HCT116 (cell line): ENCODE measurements at regions not wholly inside any gene's neighbourhood (a gene's known extent, or its start where the extent isn't known, plus 50 kb on each side); places are given as distances from the start of the nearest gene placed in this dataset.
A peak's percentile ranks its signal among the peaks of the same experiment; 100 is the strongest.

Source experiments
- ATAC-seq: fragments of 200-7000 bp; cut with Tn5 transposase; 2 replicates; pipeline ENCODE4 v1.9.1; 2020; ENCODE audit warnings: mild to moderate bottlenecking, moderate library complexity
- BruUV-seq: library from RNA; stranded (reverse); fragments of 400-500 nt; replicated peaks from 2 replicates; lab custom pipeline; 2021; lab: Mats Ljungman, UMichigan
- CTCF ChIA-PET: fragments of 300-600 bp; sonication (Branson Sonifier 250); formaldehyde crosslinking; loops from one replicate; lab custom pipeline; 2021; ENCODE audit warnings: antibody characterized with exemption; lab: Charles Lee
- POLR2A ChIA-PET: fragments of 300-600, 350-600 bp; sonication (Branson Sonifier 250); formaldehyde crosslinking; loops from one replicate; lab custom pipeline; 2021; ENCODE audit warnings: antibody characterized with exemption; lab: Charles Lee
- RAD21 ChIA-PET, 2 experiments: fragments of 300-600 bp; sonication (Branson Sonifier 250); formaldehyde crosslinking; loops; one replicate each; lab custom pipeline; 2023; ENCODE audit warnings: low total read pairs in 2 of 2; ENCODE audit not compliant: uncharacterized antibody in 2 of 2, unreplicated experiment in 2 of 2, low non-redundant PET in 1 of 2; lab: Charles Lee
- DNase-seq: peaks from one replicate; pipeline ENCODE4 v3.0.0-alpha.2; 2010; ENCODE audit warnings: low read depth, low spot score
- H2AFZ ChIP-seq: fragments of 200-600 bp; shearing (Covaris generic), sonication (generic); 2 replicates; pipeline ENCODE4 v1.6.1; 2017; ENCODE audit warnings: low read depth, mixed run types, mixed read lengths, antibody characterized with exemption, low read length; ENCODE audit not compliant: poor library complexity, severe bottlenecking
- H3K27ac ChIP-seq: 2 replicates; pipeline ENCODE4 v1.5.1; 2012; ENCODE audit warnings: low read depth, low read length
- H3K27me3 ChIP-seq: fragments of 200-600 bp; sonication (generic); 2 replicates; pipeline ENCODE4 v1.6.1; 2016; ENCODE audit warnings: mixed run types, low read length, mixed read lengths; ENCODE audit not compliant: insufficient read depth
- H3K36me3 ChIP-seq, 2 experiments: fragments of 200-500 bp in 1 of 2; fragments of 200-600 bp in 1 of 2; sonication (Bioruptor generic) in 1 of 2; sonication (generic) in 1 of 2; 2 replicates each; pipeline versions ENCODE4 v1.5.1 to v1.6.1; 2014 to 2016; ENCODE audit warnings: low read length in 2 of 2, inconsistent platforms in 1 of 2, mixed read lengths in 1 of 2, mixed run types in 1 of 2; ENCODE audit not compliant: insufficient read depth in 2 of 2, control insufficient read depth in 1 of 2
- H3K4me1 ChIP-seq, 2 experiments: fragments of 200-600 bp in 1 of 2; sonication (generic) in 1 of 2; 2 replicates each; pipeline versions ENCODE4 v1.5.1 to v1.6.1; 2012 to 2017; ENCODE audit warnings: low read length in 2 of 2, inconsistent platforms in 1 of 2, mild to moderate bottlenecking in 1 of 2, mixed read lengths in 1 of 2, mixed run types in 1 of 2, moderate library complexity in 1 of 2; ENCODE audit not compliant: insufficient read depth in 2 of 2, control insufficient read depth in 1 of 2
- H3K4me2 ChIP-seq: fragments of 200-600 bp; sonication (generic); 2 replicates; pipeline ENCODE4 v1.6.1; 2017; ENCODE audit warnings: mixed run types, low read length, mixed read lengths
- H3K4me3 ChIP-seq, 2 experiments: fragments of 200-600 bp in 1 of 2; sonication (generic) in 1 of 2; replicated peaks in 1 of 2; 2 replicates each; pipeline ENCODE4 v1.5.1; 2011 to 2016; ENCODE audit warnings: low read length in 2 of 2, control low read depth in 1 of 2, low read depth in 1 of 2, mild to moderate bottlenecking in 1 of 2, mixed read lengths in 1 of 2, mixed run types in 1 of 2
- H3K79me2 ChIP-seq: fragments of 200-600 bp; sonication (generic); 2 replicates; pipeline ENCODE4 v1.6.1; 2017; ENCODE audit warnings: mild to moderate bottlenecking, mixed run types, low read length, moderate library complexity, mixed read lengths; ENCODE audit not compliant: insufficient read depth
- H3K9ac ChIP-seq: fragments of 200-600 bp; sonication (generic); 2 replicates; pipeline ENCODE4 v1.6.1; 2016; ENCODE audit warnings: low read length, mixed read lengths
- H3K9me2 ChIP-seq: fragments of 200-600 bp; sonication (generic), shearing (Covaris generic); 2 replicates; pipeline ENCODE4 v1.6.1; 2017; ENCODE audit warnings: mixed run types, mild to moderate bottlenecking, moderate library complexity; ENCODE audit not compliant: insufficient read depth
- H3K9me3 ChIP-seq, 2 experiments: fragments of 200-500 bp in 1 of 2; fragments of 200-600 bp in 1 of 2; sonication (Bioruptor generic) in 1 of 2; sonication (generic) in 1 of 2; 2 replicates each; pipeline ENCODE4 v1.6.1; 2014 to 2017; ENCODE audit warnings: low read length in 2 of 2, mixed read lengths in 2 of 2, inconsistent platforms in 1 of 2, low read depth in 1 of 2, mild to moderate bottlenecking in 1 of 2, mixed run types in 1 of 2, moderate library complexity in 1 of 2; ENCODE audit not compliant: control insufficient read depth in 1 of 2, insufficient read depth in 1 of 2
- H4K20me1 ChIP-seq: fragments of 200-600 bp; sonication (generic), shearing (Covaris generic); 2 replicates; pipeline ENCODE4 v1.6.1; 2017; ENCODE audit warnings: mixed run types, mild to moderate bottlenecking, moderate library complexity; ENCODE audit not compliant: insufficient read depth
- EZH2phosphoT487 ChIP-seq: fragments of 200-600 bp; IDR thresholded peaks from 2 replicates; pipeline ENCODE4 v1.6.1; 2018; ENCODE audit warnings: antibody characterized with exemption, borderline replicate concordance
- RAD21 ChIP-seq: IDR thresholded peaks from 2 replicates; pipeline ENCODE4 v1.6.1; 2012; ENCODE audit warnings: low read depth, mild to moderate bottlenecking
- TCF7L2 ChIP-seq: IDR thresholded peaks from 2 replicates; pipeline ENCODE4 v1.7.0; 2011; ENCODE audit warnings: borderline replicate concordance, inconsistent platforms; ENCODE audit not compliant: insufficient read depth, insufficient read length; ENCODE audit errors: extremely low read depth
- YY1 ChIP-seq: IDR thresholded peaks from 2 replicates; pipeline ENCODE4 v1.6.1; 2011; ENCODE audit warnings: low read length, low read depth, moderate library complexity, mild to moderate bottlenecking; ENCODE audit not compliant: insufficient replicate concordance; ENCODE audit errors: extremely low read depth
- ZFX ChIP-seq: fragments of 450-650 bp; IDR thresholded peaks from 2 replicates; pipeline ENCODE4 v1.6.1; 2017
- intact Hi-C: fragments of 100-400 bp; cut with micrococcal nuclease; formaldehyde crosslinking; loops from 2 replicates; pipeline ENCODE4 v1.10.0; 2022
- TF ChIP-seq, protein P1 (sequence below), 3 experiments: fragments of 200-600 bp in 1 of 3; sonication (generic) in 1 of 3; IDR thresholded peaks in 2 of 3; conservative IDR thresholded peaks in 1 of 3; 2 replicates each; pipeline ENCODE4 v1.5.1; 2012 to 2017; ENCODE audit warnings: low read depth in 2 of 3, low read length in 2 of 3, antibody characterized with exemption in 1 of 3, borderline replicate concordance in 1 of 3, control low read depth in 1 of 3, mild to moderate bottlenecking in 1 of 3, mixed read lengths in 1 of 3, mixed run types in 1 of 3, moderate library complexity in 1 of 3; ENCODE audit not compliant: insufficient read depth in 1 of 3

DNA sequence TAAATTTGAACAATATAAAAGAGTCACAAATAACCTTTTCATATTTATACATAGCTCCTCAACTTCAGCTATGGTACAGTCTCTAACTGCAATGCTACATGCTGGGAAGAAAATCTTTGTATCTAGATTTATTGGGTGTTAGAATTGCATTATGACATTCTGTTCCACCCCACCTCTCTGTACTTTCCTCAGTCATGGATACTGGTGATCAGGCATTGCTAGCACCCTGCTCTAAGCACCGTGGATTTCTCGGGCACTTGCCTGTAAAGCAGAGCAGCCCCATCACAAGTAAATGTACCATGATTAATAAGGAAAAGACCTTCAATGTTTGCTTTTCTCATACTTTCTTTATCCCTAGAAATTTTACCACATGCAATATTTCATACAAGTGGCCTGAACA lies 1028.9 kb upstream of the INTU start:
- TF ChIP-seq ZFX = no peak
- H3K9me2 ChIP-seq = no peaks in the 10 kb centered on the region
- CTCF ChIA-PET = interaction anchor here (0.8 to 3.0 kb wide), 7 partner anchors 10 to 521 kb away, joined by 3 to 10 read pairs (median 5); no protein-coding TSS in a partner anchor

DNA sequence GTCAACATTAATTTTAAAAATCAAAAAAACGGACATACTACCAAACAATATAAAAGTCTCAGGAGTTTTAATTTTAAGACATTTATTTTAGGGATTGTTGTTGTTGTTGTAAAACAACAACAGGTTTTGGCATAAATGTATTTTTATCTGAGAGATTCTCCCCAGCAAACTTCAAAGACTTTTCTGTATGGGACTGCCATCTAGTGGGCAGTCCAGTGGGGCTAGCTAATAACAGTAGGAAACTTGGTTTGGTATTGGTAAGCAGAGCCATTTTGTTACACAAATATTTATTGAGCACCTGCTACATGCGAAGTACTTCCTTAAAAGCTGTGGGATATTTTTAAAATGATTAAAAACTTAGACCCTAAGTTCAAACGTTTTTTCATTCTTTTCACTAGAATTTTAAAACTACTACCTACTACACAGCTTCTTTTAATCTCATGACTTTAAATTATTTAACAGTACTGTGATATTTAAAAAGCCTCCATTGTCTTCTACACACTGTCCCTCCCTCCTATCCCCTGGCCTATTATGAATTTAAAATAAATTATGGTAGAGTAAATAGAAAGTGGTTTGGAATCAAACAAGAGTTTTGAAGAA lies 1028.4 kb upstream of the INTU start:
- H3K27me3 ChIP-seq = no peaks in the 10 kb centered on the region
- ChIA-PET RAD21 (no interaction called here), CTCF (interaction anchor here (0.7 to 3.0 kb wide), 9 partner anchors 10 to 1291 kb away, joined by 3 to 10 read pairs (median 4); no protein-coding TSS in a partner anchor), POLR2A (no interaction called here)
- no peak overlapping the region for H3K4me3 ChIP-seq
- H3K9ac ChIP-seq = no peak overlapping the region
- no peaks in the 10 kb centered on the region for H3K4me1 ChIP-seq
- H4K20me1 ChIP-seq = no peaks in the 10 kb centered on the region
- ATAC-seq = peak; percentile 74
- H3K4me2 ChIP-seq = no peak overlapping the region
- TF ChIP-seq RAD21 (peak; percentile 66), YY1 (peak; percentile 67), TCF7L2 (peak; percentile 49), EZH2phosphoT487 (no peak)
- TF ChIP-seq, protein P1, sequence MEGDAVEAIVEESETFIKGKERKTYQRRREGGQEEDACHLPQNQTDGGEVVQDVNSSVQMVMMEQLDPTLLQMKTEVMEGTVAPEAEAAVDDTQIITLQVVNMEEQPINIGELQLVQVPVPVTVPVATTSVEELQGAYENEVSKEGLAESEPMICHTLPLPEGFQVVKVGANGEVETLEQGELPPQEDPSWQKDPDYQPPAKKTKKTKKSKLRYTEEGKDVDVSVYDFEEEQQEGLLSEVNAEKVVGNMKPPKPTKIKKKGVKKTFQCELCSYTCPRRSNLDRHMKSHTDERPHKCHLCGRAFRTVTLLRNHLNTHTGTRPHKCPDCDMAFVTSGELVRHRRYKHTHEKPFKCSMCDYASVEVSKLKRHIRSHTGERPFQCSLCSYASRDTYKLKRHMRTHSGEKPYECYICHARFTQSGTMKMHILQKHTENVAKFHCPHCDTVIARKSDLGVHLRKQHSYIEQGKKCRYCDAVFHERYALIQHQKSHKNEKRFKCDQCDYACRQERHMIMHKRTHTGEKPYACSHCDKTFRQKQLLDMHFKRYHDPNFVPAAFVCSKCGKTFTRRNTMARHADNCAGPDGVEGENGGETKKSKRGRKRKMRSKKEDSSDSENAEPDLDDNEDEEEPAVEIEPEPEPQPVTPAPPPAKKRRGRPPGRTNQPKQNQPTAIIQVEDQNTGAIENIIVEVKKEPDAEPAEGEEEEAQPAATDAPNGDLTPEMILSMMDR (IDR thresholded peaks at IDR 0.05 in 2 of 3, conservative IDR thresholded peaks at IDR 0.05 in 1 of 3; ENCODE audit: borderline replicate concordance in 1 of 3, insufficient read depth in 1 of 3, low read depth in 2 of 3, low read length in 2 of 3) = peak; percentile 44 to 80 (median 79); a peak in 5 of 6 replicates
- peak overlapping the region; percentile 27 for H2AFZ ChIP-seq
- no peak overlapping the region for H3K27ac ChIP-seq
- no peaks in the 10 kb centered on the region for H3K79me2 ChIP-seq
- no peaks in the 10 kb centered on the region for H3K9me3 ChIP-seq
- no TSS peak for BruUV-seq
- peak; percentile 27 for DNase-seq
- H3K9me2 ChIP-seq = no peaks in the 10 kb centered on the region
- intact Hi-C loops = loop anchor here (1.0 to 10.0 kb wide), 2 partner anchors 840 to 1291 kb away; no protein-coding TSS in a partner anchor
- H3K36me3 ChIP-seq = no peaks in the 10 kb centered on the region

More for the DNA sequence above, 1028.9 kb upstream of the INTU start:
- Histone ChIP-seq H3K36me3 (no peaks in the 10 kb centered on the region), H2AFZ (no peak overlapping the region), H3K9ac (no peak overlapping the region), H3K4me1 (no peaks in the 10 kb centered on the region), H3K9me3 (no peaks in the 10 kb centered on the region), H3K79me2 (no peaks in the 10 kb centered on the region), H3K4me2 (no peak overlapping the region), H3K27ac (no peak overlapping the region), H3K27me3 (no peaks in the 10 kb centered on the region), H3K4me3 (no peak overlapping the region), H4K20me1 (no peaks in the 10 kb centered on the region)
- no TSS peak for BruUV-seq
- DNase-seq (no peak), ATAC-seq (no peak)
- intact Hi-C loops = loop anchor here (1.0 to 10.0 kb wide), 2 partner anchors 839 to 1291 kb away; no protein-coding TSS in a partner anchor
- ChIA-PET RAD21 (no interaction called here), POLR2A (no interaction called here)
